GM19240 (cell line): ENCODE measurements at regions not wholly inside any gene's neighbourhood (a gene's known extent, or its start where the extent isn't known, plus 50 kb on each side); places are given as distances from the start of the nearest gene placed in this dataset.
"Not testable (repeated sequence)": the region's sequence is repeated elsewhere in the genome, so short reads cannot be mapped to it uniquely, and the experiment has no call there.

Source experiments
- DNase-seq: peaks from one replicate; pipeline ENCODE4 v3.0.0; 2011; ENCODE audit warnings: low spot score; ENCODE audit not compliant: insufficient read length

- DNase-seq, result no peak
Measured at GRCh38 chr3:164467007-164467406, 611.3 kb downstream of the SI start.

GRCh38 chr3:164465172-164465571 is 613.1 kb downstream of the SI start:
- no peak for DNase-seq

GRCh38 chr3:164460851-164461250 is 617.4 kb downstream of the SI start:
- no peak for DNase-seq

GRCh38 chr3:164459521-164460151 is 618.7 kb downstream of the SI start:
- no peak for DNase-seq

- no peak for DNase-seq
Measured at GRCh38 chr3:164458986-164459385, 619.3 kb downstream of the SI start.

- no peak for DNase-seq
Measured at GRCh38 chr3:164453714-164454113, 624.6 kb downstream of the SI start.

- no peak for DNase-seq
Measured at GRCh38 chr3:164452707-164453106, 625.6 kb downstream of the SI start.

- no peak for DNase-seq
Measured at GRCh38 chr3:164451072-164451910, 627.0 kb downstream of the SI start.

GRCh38 chr3:164450276-164450905 is 627.9 kb downstream of the SI start:
- no peak for DNase-seq

- no peak for DNase-seq
Measured at GRCh38 chr3:164419220-164419619, 659.1 kb downstream of the SI start.

- no peak for DNase-seq
Measured at GRCh38 chr3:164418414-164418813, 659.9 kb downstream of the SI start.

GRCh38 chr3:164417955-164418354 is 660.3 kb downstream of the SI start:
- DNase-seq, result no peak

- no peak for DNase-seq
Measured at GRCh38 chr3:164416491-164417222, 661.6 kb downstream of the SI start.

- no peak for DNase-seq
Measured at GRCh38 chr3:164408326-164408725, 670.0 kb downstream of the SI start.

- DNase-seq, result no peak
Measured at GRCh38 chr3:164407111-164407510, 671.2 kb downstream of the SI start.

- no peak for DNase-seq
Measured at GRCh38 chr3:164406281-164406680, 672.0 kb downstream of the SI start.

- no peak for DNase-seq
Measured at GRCh38 chr3:164401923-164402322, 676.4 kb downstream of the SI start.

- DNase-seq, result not testable (repeated sequence)
Measured at GRCh38 chr3:164401440-164401839, 676.9 kb downstream of the SI start.

GRCh38 chr3:164397462-164397861 is 680.8 kb downstream of the SI start:
- no peak for DNase-seq

GRCh38 chr3:164393171-164393570 is 685.1 kb downstream of the SI start:
- DNase-seq, result no peak

- no peak for DNase-seq
Measured at GRCh38 chr3:164390046-164390445, 688.2 kb downstream of the SI start.

- no peak for DNase-seq
Measured at GRCh38 chr3:164387236-164387635, 691.1 kb downstream of the SI start.
